ENCODE measurements at regions not wholly inside any gene's neighbourhood (a gene's known extent, or its start where the extent isn't known, plus 50 kb on each side); places are given as distances from the start of the nearest gene placed in this dataset.

DNA sequence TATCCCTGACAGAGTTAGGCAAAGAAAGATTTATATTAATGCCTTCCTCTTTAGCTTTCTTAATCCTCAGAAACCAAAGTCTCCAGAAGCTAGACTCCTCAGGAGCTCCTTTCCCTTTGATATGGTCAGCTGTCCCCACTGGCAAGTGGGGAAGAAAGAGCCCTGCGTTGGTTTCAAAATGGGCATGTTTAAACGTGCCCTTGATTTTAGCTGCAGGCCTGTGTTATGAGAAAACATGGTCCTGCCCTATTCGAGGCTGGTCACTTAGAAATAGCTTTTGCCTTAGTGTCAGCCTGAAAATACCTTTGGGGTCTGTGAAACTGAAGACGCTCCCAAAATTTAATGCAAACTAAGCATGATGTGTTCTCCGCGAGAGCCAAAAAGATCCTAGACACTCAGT lies 135.5 kb upstream of the RARB start (continued):
- TF ChIP-seq, protein P1, sequence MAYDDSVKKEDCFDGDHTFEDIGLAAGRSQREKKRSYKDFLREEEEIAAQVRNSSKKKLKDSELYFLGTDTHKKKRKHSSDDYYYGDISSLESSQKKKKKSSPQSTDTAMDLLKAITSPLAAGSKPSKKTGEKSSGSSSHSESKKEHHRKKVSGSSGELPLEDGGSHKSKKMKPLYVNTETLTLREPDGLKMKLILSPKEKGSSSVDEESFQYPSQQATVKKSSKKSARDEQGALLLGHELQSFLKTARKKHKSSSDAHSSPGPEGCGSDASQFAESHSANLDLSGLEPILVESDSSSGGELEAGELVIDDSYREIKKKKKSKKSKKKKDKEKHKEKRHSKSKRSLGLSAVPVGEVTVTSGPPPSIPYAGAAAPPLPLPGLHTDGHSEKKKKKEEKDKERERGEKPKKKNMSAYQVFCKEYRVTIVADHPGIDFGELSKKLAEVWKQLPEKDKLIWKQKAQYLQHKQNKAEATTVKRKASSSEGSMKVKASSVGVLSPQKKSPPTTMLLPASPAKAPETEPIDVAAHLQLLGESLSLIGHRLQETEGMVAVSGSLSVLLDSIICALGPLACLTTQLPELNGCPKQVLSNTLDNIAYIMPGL (CRISPR knock-in tag; IDR thresholded peaks at IDR 0.05) = no peak
- no peak for TF ChIP-seq ZNF79 (CRISPR knock-in tag; IDR thresholded peaks at IDR 0.05; ENCODE audit: low read depth)

DNA sequence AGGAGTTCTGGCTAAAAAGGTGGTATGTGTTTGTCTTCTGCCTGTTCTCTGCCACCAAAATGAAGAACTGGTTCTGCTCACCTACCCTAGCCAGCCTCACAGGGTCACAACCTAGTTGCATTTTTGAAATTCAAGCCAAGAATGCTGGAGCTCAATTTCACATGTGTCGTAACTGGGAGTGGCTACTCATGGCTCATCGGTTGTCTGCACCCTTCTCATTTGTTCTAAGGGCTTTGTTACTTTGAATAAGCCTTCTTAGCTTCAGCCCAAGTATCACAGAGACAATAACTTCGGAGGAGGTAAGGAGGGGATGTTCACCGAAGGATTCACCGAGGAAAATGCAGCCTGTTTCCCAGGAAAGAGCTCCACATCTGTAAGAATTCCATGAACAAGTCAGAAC lies 134.3 kb upstream of the RARB start:
- H3K27me3 ChIP-seq (ENCODE audit: control insufficient read depth in 2 of 2, insufficient read depth in 2 of 2, low read length in 2 of 2) = no peaks in the 10 kb centered on the region
- no peak overlapping the region for H2AFZ ChIP-seq (ENCODE audit: low read depth, low read length)
- H3K79me2 ChIP-seq (ENCODE audit: control insufficient read depth, insufficient read depth, low read length) = no peaks in the 10 kb centered on the region
- H3K4me3 ChIP-seq = no peak overlapping the region
- in situ Hi-C loops (cut with MboI) = no loop called here
- H3K9me3 ChIP-seq (replicated peaks; ENCODE audit: control insufficient read depth, insufficient read depth, low read depth, low read length) = no peaks in the 10 kb centered on the region
- H3K9ac ChIP-seq (ENCODE audit: insufficient read depth in 1 of 2, low read depth in 2 of 2, low read length in 2 of 2) = no peak overlapping the region
- ATAC-seq (no peak), DNase-seq (ENCODE audit: extremely low read depth in 1 of 4, low spot score in 3 of 4) (no peak), FAIRE-seq (no peak)
- ChIA-PET CTCF (ENCODE audit: low intra/inter-chr PET ratio) (no interaction called here), POLR2A (no interaction called here)
- no peaks in the 10 kb centered on the region for H3K4me1 ChIP-seq (replicated peaks in 1 of 2; ENCODE audit: control insufficient read depth in 2 of 2, insufficient read depth in 2 of 2, low read length in 2 of 2)
- no peaks in the 10 kb centered on the region for H4K20me1 ChIP-seq (replicated peaks; ENCODE audit: control insufficient read depth, insufficient read depth, low read length)
- no peaks in the 10 kb centered on the region for H3K36me3 ChIP-seq (ENCODE audit: control insufficient read depth, insufficient read depth, low read length)
- WGBS (ENCODE audit: insufficient coverage, low coverage, missing lambda C conversion rate) = 1% methylated on average over 5 of the region's 5 CpGs
- H3K27ac ChIP-seq (ENCODE audit: extremely low read depth, low read depth, low read length) = no peak overlapping the region
- no peak overlapping the region for H3K4me2 ChIP-seq (ENCODE audit: insufficient read depth, low read length)
- intact Hi-C loops (cut with micrococcal nuclease) = no loop called here
- no TSS peak for BruUV-seq (replicated peaks)
- H3K9me1 ChIP-seq (ENCODE audit: control insufficient read depth, insufficient read depth, low read length) = no peaks in the 10 kb centered on the region
- no peak for TF ChIP-seq FOS (IDR thresholded peaks at IDR 0.05; ENCODE audit: extremely low read depth, insufficient read length)
- TF ChIP-seq MAZ (CRISPR knock-in tag; conservative IDR thresholded peaks at IDR 0.05 in 1 of 2, IDR thresholded peaks at IDR 0.05 in 1 of 2) = no peak
- TF ChIP-seq SP2 (IDR thresholded peaks at IDR 0.05; ENCODE audit: extremely low read depth, low read depth, low read length, poor library complexity, severe bottlenecking) = no peak
- TF ChIP-seq, protein P2, sequence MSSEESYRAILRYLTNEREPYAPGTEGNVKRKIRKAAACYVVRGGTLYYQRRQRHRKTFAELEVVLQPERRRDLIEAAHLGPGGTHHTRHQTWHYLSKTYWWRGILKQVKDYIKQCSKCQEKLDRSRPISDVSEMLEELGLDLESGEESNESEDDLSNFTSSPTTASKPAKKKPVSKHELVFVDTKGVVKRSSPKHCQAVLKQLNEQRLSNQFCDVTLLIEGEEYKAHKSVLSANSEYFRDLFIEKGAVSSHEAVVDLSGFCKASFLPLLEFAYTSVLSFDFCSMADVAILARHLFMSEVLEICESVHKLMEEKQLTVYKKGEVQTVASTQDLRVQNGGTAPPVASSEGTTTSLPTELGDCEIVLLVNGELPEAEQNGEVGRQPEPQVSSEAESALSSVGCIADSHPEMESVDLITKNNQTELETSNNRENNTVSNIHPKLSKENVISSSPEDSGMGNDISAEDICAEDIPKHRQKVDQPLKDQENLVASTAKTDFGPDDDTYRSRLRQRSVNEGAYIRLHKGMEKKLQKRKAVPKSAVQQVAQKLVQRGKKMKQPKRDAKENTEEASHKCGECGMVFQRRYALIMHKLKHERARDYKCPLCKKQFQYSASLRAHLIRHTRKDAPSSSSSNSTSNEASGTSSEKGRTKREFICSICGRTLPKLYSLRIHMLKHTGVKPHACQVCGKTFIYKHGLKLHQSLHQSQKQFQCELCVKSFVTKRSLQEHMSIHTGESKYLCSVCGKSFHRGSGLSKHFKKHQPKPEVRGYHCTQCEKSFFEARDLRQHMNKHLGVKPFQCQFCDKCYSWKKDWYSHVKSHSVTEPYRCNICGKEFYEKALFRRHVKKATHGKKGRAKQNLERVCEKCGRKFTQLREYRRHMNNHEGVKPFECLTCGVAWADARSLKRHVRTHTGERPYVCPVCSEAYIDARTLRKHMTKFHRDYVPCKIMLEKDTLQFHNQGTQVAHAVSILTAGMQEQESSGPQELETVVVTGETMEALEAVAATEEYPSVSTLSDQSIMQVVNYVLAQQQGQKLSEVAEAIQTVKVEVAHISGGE (CRISPR knock-in tag; IDR thresholded peaks at IDR 0.05) = no peak
- no peak for TF ChIP-seq XRCC3 (IDR thresholded peaks at IDR 0.05)
- no peak for TF ChIP-seq PTBP1 (IDR thresholded peaks at IDR 0.05; ENCODE audit: low read depth, low read length)
- TF ChIP-seq PTRF (tag; IDR thresholded peaks at IDR 0.05) = no peak
- TF ChIP-seq RHOXF2B (CRISPR knock-in tag; conservative IDR thresholded peaks at IDR 0.05) = no peak
- no peak for TF ChIP-seq CCNT2 (IDR thresholded peaks at IDR 0.05; ENCODE audit: borderline replicate concordance, extremely low read depth, insufficient read length, low read depth, low read length)
- TF ChIP-seq TAF1 (IDR thresholded peaks at IDR 0.05; ENCODE audit: control insufficient read depth, extremely low read depth, insufficient read depth, low read length, severe bottlenecking) = no peak
- TF ChIP-seq, protein P3, sequence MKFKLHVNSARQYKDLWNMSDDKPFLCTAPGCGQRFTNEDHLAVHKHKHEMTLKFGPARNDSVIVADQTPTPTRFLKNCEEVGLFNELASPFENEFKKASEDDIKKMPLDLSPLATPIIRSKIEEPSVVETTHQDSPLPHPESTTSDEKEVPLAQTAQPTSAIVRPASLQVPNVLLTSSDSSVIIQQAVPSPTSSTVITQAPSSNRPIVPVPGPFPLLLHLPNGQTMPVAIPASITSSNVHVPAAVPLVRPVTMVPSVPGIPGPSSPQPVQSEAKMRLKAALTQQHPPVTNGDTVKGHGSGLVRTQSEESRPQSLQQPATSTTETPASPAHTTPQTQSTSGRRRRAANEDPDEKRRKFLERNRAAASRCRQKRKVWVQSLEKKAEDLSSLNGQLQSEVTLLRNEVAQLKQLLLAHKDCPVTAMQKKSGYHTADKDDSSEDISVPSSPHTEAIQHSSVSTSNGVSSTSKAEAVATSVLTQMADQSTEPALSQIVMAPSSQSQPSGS (CRISPR knock-in tag; IDR thresholded peaks at IDR 0.05) = no peak
- no peak for TF ChIP-seq HOXB6 (CRISPR knock-in tag; IDR thresholded peaks at IDR 0.05; ENCODE audit: borderline replicate concordance)

Data from K562 (cell line).